ENCODE measurements at regions not wholly inside any gene's neighbourhood (a gene's known extent, or its start where the extent isn't known, plus 50 kb on each side); places are given as distances from the start of the nearest gene placed in this dataset.

DNA sequence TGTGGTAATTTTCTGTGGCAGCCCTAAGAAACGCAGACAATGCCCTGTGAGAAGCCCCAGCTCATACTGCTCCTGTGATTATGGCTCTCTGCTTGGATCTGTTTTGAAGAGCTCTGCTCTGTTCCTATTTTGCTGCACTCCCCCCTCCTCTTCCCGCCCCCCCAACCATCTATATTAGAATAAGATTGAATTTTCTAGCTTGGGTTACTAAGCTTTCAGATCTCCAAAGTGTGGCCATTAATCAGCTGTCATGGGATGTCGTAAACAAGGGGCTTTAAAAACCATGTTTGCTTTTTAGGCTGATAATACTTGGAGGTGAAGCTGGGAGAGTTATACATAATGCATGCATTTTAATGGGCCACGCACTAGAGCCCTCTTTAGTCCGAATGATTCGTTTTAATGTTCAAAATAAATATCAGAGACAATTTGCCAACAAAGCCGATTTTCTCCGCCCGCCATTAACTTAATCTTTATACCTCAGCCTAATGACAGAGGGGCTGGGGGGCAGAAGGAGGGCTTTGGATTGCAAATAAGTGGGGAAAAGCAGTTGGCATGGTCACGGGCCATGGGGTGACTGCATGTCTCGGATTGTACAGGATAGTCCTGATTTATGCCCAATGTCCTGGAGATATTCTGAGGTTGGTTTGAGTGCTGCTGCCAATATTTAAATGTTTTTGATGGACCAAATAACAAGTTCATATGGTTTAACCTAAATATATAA lies 165.5 kb downstream of the RPS24 start:
- H3K27me3 ChIP-seq = no peaks in the 10 kb centered on the region
- no peak overlapping the region for H3K4me3 ChIP-seq (ENCODE audit: low read depth, low read length)
- H3K36me3 ChIP-seq = no peaks in the 10 kb centered on the region
- DNase-seq = no peak
- H3K9me3 ChIP-seq = no peaks in the 10 kb centered on the region
- H3K4me1 ChIP-seq = peaks cover 18% of the 10 kb centered on the region
- TF ChIP-seq CTCF (IDR thresholded peaks at IDR 0.05; ENCODE audit: low read depth, low read length) = no peak

- Histone ChIP-seq H3K4me1 (peaks cover 20% of the 10 kb centered on the region), H3K4me3 (ENCODE audit: low read depth, low read length) (no peak overlapping the region), H3K36me3 (no peaks in the 10 kb centered on the region), H3K27me3 (no peaks in the 10 kb centered on the region), H3K9me3 (no peaks in the 10 kb centered on the region)
- TF ChIP-seq CTCF (IDR thresholded peaks at IDR 0.05; ENCODE audit: low read depth, low read length) = no peak
- DNase-seq = no peak
Measured at GRCh38 chr10:78199759-78200158, 166.1 kb downstream of the RPS24 start.

- no peak overlapping the region for H3K4me3 ChIP-seq (ENCODE audit: low read depth, low read length)
- DNase-seq = no peak
- no peak for TF ChIP-seq CTCF (IDR thresholded peaks at IDR 0.05; ENCODE audit: low read depth, low read length)
Measured at GRCh38 chr10:78200686-78201085, 167.0 kb downstream of the RPS24 start.

DNA sequence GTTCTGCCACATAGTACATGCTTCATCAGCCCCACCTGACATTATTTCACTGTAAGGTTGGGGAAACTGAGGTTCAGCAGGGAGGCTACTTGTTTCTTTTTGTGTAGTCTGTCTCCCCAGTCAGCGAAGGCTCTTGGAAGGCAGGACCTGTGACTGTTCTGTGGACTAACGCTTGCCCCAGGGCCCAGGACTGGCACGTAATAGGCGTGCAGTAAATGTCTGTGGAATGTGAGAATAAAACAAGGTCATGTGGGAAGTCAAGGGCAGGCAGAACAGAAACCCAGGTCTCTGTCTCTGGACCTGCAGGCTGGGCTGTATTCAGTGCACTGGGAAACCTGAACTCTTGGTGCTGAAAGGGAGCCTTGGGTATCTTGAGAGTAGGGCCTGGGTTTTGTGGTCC lies 168.7 kb downstream of the RPS24 start:
- Histone ChIP-seq H3K4me1 (peaks cover 10% of the 10 kb centered on the region), H3K4me3 (ENCODE audit: low read depth, low read length) (no peak overlapping the region), H3K36me3 (no peaks in the 10 kb centered on the region), H3K27me3 (no peaks in the 10 kb centered on the region), H3K9me3 (no peaks in the 10 kb centered on the region)
- no peak for DNase-seq
- TF ChIP-seq CTCF (IDR thresholded peaks at IDR 0.05; ENCODE audit: low read depth, low read length) = no peak

More at GRCh38 chr10:78200686-78201085, 167.0 kb downstream of the RPS24 start:
- Histone ChIP-seq H3K27me3 (no peaks in the 10 kb centered on the region), H3K4me1 (peaks cover 17% of the 10 kb centered on the region), H3K9me3 (no peaks in the 10 kb centered on the region), H3K36me3 (no peaks in the 10 kb centered on the region)

- no peaks in the 10 kb centered on the region for H3K27me3 ChIP-seq
- H3K9me3 ChIP-seq = no peaks in the 10 kb centered on the region
- peaks cover 10% of the 10 kb centered on the region for H3K4me1 ChIP-seq
- no peaks in the 10 kb centered on the region for H3K36me3 ChIP-seq
- no peak for TF ChIP-seq CTCF (IDR thresholded peaks at IDR 0.05; ENCODE audit: low read depth, low read length)
- no peak overlapping the region for H3K4me3 ChIP-seq (ENCODE audit: low read depth, low read length)
- DNase-seq = peak; percentile 62
Measured at GRCh38 chr10:78203915-78204818, 170.5 kb downstream of the RPS24 start.
